ENCODE measurements at regions not wholly inside any gene's neighbourhood (a gene's known extent, or its start where the extent isn't known, plus 50 kb on each side); places are given as distances from the start of the nearest gene placed in this dataset.

DNA sequence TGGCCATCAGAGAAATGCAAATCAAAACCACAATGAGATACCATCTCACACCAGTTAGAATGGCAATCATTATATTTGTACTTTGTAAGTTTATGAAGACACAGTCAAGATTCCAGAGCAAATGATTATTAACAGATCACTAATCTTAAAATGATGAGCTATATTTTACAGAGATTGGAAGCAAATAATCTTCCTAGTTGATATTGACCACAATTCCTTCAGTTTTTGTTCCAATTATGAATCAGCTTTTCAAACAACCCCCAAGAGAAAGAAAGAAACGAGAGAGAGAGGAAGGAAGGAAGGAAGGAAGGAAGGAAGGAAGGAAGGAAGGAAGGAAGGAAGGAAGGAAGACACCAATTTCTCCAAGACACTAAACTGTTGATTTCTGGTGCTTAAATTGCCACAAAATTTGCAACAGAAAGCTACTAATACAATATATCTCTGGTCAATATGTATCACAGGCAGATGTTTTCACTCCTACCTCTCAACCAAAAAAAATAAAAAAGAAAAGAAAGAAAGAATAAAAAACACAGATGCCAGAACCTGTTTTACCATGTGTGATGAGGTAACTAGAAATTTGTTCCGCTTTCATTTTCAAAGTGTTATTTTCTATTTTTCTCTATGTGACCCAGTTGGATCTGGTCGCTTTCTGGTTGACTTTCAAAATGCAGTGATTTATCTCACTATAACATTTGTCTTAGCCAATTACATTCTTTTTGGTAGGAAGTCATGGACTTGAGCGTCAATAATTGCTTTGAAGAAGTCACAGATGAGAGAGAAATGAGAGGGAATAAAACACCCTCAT is 1609.6 kb downstream of the SI start:
- no peak for DNase-seq (ENCODE audit: low read depth)

- no peak for DNase-seq (ENCODE audit: low read depth)
Measured at GRCh38 chr3:163462446-163462845, 1615.8 kb downstream of the SI start.

DNA sequence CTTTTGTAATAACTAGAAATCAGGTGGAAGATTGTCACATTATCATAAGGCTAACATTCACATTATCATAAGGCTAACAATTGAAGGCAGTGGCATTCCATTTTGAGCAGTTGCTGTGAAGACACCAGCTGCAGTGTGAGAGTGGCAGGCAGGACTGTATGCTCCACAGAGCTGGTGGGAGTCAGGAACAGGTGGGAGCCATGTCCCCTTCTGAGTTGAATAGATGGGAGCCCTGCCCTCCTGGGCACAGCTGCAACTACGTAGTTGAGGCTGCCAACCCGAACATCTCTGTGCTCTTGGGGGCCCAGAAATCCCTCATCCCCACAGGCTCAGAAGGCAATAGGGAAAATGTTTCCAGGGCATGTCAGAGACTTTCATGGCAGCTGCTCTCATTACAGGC is 1627.6 kb downstream of the SI start:
- DNase-seq (ENCODE audit: low read depth) = no peak

- DNase-seq (ENCODE audit: low read depth) = no peak
Measured at GRCh38 chr3:163438760-163439159, 1639.5 kb downstream of the SI start.

GRCh38 chr3:163422671-163423070 is 1655.6 kb downstream of the SI start:
- peak; percentile 4 for DNase-seq (ENCODE audit: low read depth)

DNA sequence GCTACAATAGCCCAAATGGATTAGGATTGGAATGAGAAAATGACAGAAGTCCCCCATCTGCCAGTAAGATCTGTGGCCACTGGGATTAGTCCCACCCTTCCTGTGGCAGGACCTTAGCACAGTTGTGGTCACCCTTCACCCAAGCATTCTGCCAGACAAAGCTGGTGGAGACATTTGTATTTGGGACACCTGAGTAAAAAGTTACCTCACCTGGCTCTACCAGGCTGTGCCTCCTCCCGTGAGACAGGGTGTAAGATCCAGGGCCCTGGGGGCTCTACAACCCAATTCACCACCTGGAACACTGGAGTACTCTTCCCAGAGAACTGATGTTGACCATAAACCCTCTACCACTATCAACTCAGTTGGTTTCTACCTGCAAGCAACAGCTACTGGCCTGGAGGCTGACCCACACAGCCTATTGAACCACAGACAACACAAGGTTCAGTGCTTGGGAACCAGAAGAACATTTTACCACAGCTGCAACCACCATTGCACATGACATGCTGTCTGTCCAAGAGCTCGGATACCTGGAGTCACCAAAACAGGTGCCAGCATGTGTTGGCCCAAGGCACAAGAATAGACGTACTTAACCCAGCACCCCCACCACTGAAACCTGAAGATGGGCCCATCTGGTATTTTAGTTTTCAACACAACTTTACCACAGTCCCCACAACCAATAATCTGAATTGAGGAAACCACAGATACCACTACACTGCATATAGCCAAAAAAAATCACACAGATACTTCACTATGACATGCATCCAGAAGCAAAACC is 1686.7 kb downstream of the SI start:
- no peak for DNase-seq (ENCODE audit: low read depth)

GRCh38 chr3:163384383-163384782 is 1693.9 kb downstream of the SI start:
- no peak for DNase-seq (ENCODE audit: low read depth)

- DNase-seq (ENCODE audit: low read depth) = no peak
Measured at GRCh38 chr3:163382183-163382582, 1696.1 kb downstream of the SI start.

- no peak for DNase-seq (ENCODE audit: low read depth)
Measured at GRCh38 chr3:163368168-163368567, 1710.1 kb downstream of the SI start.

GRCh38 chr3:163364717-163365116 is 1713.6 kb downstream of the SI start:
- no peak for DNase-seq (ENCODE audit: low read depth)

DNA sequence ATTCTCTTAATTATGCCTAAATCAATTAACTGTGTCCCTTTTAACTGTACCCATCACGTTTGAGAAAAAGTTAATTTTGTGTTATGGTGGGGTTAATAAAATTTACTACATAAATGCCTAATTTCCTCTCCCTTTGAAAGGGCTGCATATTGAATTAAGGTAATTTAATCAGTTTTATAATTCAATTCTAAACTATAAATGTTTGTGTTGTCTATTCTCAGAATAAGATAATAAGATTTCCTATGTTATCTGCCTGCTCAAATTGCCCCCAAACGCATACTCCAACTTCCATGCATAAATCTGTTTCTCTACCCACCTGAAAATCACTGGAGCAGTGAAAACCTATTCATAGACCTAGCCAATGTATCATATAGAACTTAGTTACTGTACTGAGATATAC is 1716.1 kb downstream of the SI start:
- DNase-seq (ENCODE audit: low read depth) = no peak

DNA sequence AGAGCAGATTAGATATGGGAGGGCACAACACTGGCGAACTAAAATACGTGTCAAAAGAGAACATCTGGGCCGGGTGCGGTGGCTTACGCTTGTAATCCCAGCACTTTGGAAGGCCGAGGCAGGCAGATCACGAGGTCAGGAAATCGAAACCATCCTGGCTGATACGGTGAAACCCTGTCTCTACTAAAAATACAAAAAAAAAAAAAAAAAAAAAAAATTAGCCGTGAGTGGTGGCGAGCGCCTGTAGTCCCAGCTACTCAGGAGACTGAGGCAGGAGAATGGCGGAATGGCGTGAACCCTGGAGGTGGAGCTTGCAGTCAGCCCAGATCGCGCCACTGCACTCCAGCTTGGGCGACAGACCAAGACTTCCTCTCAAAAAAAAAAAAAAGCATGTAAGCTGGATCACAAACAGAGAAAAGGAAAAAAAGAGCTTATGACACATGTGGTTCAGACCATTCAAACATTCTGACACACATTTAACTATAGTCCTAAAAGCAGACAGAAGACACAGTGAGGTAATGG is 1716.9 kb downstream of the SI start:
- DNase-seq (ENCODE audit: low read depth) = peak; percentile 69

DNA sequence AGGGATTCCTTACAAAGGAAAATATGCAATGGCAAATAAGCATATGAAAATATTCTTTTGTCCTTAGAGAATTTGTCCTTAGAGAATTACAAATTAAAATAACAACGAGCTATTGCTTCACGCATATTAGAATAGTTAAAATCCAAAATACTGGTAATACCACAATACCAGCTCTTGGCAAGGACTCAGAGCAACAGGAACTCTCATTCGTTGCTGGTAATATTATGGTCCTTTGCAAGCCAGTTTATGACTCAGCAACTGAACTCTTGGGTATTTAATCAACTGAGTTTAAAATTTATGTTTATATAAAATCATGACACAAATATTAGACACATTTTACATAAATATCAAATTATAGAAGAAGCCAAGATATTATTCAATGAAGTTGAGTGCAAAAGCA is 1730.4 kb downstream of the SI start:
- DNase-seq (ENCODE audit: low read depth) = no peak

GRCh38 chr3:163335429-163335828 is 1742.9 kb downstream of the SI start:
- DNase-seq (ENCODE audit: low read depth) = no peak

GRCh38 chr3:163328680-163329079 is 1749.6 kb downstream of the SI start:
- DNase-seq (ENCODE audit: low read depth) = peak; percentile 21

GRCh38 chr3:163327086-163327485 is 1751.2 kb downstream of the SI start:
- no peak for DNase-seq (ENCODE audit: low read depth)

- DNase-seq (ENCODE audit: low read depth) = peak; percentile 7
Measured at GRCh38 chr3:163315786-163316185, 1762.5 kb downstream of the SI start.

GRCh38 chr3:163306405-163306804 is 1771.9 kb downstream of the SI start:
- no peak for DNase-seq (ENCODE audit: low read depth)

DNA sequence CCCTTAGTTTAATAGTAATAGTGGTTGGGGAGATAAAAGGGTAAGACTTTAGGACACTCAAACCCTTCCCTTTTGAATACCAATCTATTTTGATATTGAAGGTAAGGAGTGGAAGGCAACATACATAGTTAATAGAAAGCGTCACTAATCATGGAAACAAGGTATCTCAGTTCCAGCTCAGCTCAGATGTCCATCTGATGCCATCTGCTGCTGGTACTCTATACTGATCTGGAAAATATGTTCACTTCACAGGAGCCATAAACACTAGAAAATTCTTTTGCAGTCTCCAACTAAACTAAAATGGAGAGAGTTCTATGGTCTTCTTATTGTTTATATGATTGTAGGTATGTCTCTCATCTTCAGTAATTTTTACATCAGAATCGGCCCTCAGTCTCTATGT is 1777.1 kb downstream of the OTOL1 start:
- DNase-seq (ENCODE audit: low read depth) = no peak

DNA sequence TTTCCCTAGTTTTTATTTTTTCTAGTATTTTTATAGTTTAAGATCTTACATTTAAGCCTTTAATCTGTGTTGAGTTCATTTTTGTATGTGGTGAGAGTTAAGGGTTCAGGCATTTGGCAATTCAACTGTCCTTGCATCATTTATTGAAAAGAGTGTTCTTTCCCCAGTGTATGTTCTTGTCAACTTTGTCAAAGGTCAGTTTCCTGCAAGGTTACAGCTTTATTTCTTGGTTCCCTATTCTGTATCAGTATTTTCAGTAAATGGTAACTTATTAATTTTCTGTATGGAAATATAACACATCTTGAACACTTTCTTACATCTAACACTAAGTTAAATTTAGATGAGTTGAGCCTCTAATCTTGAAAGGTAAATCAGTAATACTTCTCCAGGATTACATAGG is 1770.1 kb downstream of the OTOL1 start:
- no peak for DNase-seq (ENCODE audit: low read depth)

DNA sequence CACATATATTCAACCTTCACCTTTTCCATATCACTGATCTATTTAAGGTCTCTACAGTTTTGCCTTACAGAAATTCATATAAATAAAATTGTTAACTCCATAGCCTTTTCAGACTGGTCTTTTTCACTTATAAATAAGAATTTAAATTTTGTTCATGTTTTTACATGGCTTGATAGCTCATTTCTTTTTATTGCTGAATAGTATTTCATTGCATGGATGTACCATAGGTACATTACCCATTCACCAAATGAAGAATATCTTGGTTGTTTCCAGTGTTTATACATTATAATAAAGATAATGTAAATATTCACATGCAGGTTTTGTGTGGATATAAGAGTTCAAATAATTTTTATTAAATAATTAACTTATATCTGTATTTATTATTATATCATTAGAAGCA is 1765.0 kb downstream of the OTOL1 start:
- DNase-seq (ENCODE audit: low read depth) = no peak

GRCh38 chr3:163261056-163261455 is 1764.4 kb downstream of the OTOL1 start:
- DNase-seq (ENCODE audit: low read depth) = no peak

- DNase-seq (ENCODE audit: low read depth) = no peak
Measured at GRCh38 chr3:163218336-163218735, 1721.7 kb downstream of the OTOL1 start.

All from Daoy (cell line).